Stomach (tissue), 4 donors: ENCODE measurements at regions not wholly inside any gene's neighbourhood (a gene's known extent, or its start where the extent isn't known, plus 50 kb on each side); places are given as distances from the start of the nearest gene placed in this dataset.

Experiments used
- CTCF ChIP-seq, 7 experiments: fragments of 450-650 bp in 4 of 7; fragments of 200-600 bp in 3 of 7; sonication (generic) in 3 of 7; IDR thresholded peaks; one replicate each; pipeline ENCODE4 v1.5.1; 2016 to 2019; ENCODE audit warnings: antibody characterized with exemption in 7 of 7, control low read depth in 2 of 7, mild to moderate bottlenecking in 1 of 7
- POLR2AphosphoS5 ChIP-seq, 3 donors: sonication (generic); formaldehyde crosslinking; IDR thresholded peaks; one replicate each; pipeline ENCODE4 v1.6.1; 2016; ENCODE audit warnings: antibody characterized with exemption in 3 of 3

- no peak for TF ChIP-seq POLR2AphosphoS5 (IDR thresholded peaks at IDR 0.05)
- TF ChIP-seq CTCF (IDR thresholded peaks at IDR 0.05): no peak
Measured at GRCh38 chr6:125444006-125444923, 142.5 kb upstream of the HDDC2 start.
